ENCODE measurements at regions not wholly inside any gene's neighbourhood (a gene's known extent, or its start where the extent isn't known, plus 50 kb on each side); places are given as distances from the start of the nearest gene placed in this dataset.

- no peak overlapping the region for H3K27ac ChIP-seq (ENCODE audit: low read length in 2 of 2)
- no peaks in the 10 kb centered on the region for H3K27me3 ChIP-seq (replicated peaks in 1 of 4; ENCODE audit: control extremely low read depth in 1 of 4, control insufficient read depth in 3 of 4, insufficient read depth in 4 of 4, low read length in 3 of 4)
- no peak overlapping the region for H2AFZ ChIP-seq (ENCODE audit: insufficient read depth, low read depth, low read length, poor library complexity, severe bottlenecking)
- H3K36me3 ChIP-seq (replicated peaks in 1 of 2; ENCODE audit: control extremely low read depth in 1 of 2, control insufficient read depth in 1 of 2, extremely low read depth in 1 of 2, insufficient read depth in 2 of 2, low read length in 1 of 2), result no peaks in the 10 kb centered on the region
- ChIA-PET CTCF (no interaction called here), POLR2A (no interaction called here)
- Mint-ChIP-seq H3K4me1 (no peaks in the 10 kb centered on the region), H3K4me3 (no peak overlapping the region), H3K27me3 (peaks cover 13% of the 10 kb centered on the region), H3K9me3 (ENCODE audit: insufficient read depth) (no peaks in the 10 kb centered on the region), H3K27ac (no peak overlapping the region)
- no peak overlapping the region for H3K9ac ChIP-seq (ENCODE audit: low read length)
- intact Hi-C loops (cut with micrococcal nuclease), result no loop called here
- H3K9me3 ChIP-seq (ENCODE audit: control extremely low read depth in 1 of 3, control insufficient read depth in 2 of 3, insufficient read depth in 1 of 3, low read length in 2 of 3), result peaks cover 0 to 2% (median 0%) of the 10 kb centered on the region in 3 donors
- H3K4me1 ChIP-seq (ENCODE audit: control insufficient read depth in 2 of 2, insufficient read depth in 2 of 2, low read length in 2 of 2), result no peaks in the 10 kb centered on the region
- no peak overlapping the region for H3K4me3 ChIP-seq (ENCODE audit: control extremely low read depth in 1 of 5, extremely low read depth in 1 of 5, insufficient read depth in 1 of 5, low read depth in 2 of 5, low read length in 4 of 5)
- no peaks in the 10 kb centered on the region for H4K20me1 ChIP-seq (ENCODE audit: control insufficient read depth, insufficient read depth, low read length, poor library complexity, severe bottlenecking)
- no peak for ATAC-seq (ENCODE audit: low read depth)
- TF ChIP-seq CTCF (IDR thresholded peaks at IDR 0.05) (no peak), EZH2 (IDR thresholded peaks at IDR 0.05; ENCODE audit: borderline replicate concordance, insufficient read depth, low read depth, low read length, poor library complexity, severe bottlenecking) (no peak)
- no peaks in the 10 kb centered on the region for H3K79me2 ChIP-seq (ENCODE audit: control insufficient read depth, insufficient read depth, low read length)
- no peak overlapping the region for H3K4me2 ChIP-seq (replicated peaks; ENCODE audit: low read depth, low read length, poor library complexity, severe bottlenecking)
- no peak for DNase-seq
- WGBS (ENCODE audit: insufficient coverage), result 86% methylated on average over 2 of the region's 2 CpGs
Measured at GRCh38 chr15:98381446-98381845, 266.9 kb upstream of the IGF1R start.

GRCh38 chr15:98382139-98382538 is 266.2 kb upstream of the IGF1R start:
- intact Hi-C loops (cut with micrococcal nuclease), result no loop called here
- H3K79me2 ChIP-seq (ENCODE audit: control insufficient read depth, insufficient read depth, low read length), result no peaks in the 10 kb centered on the region
- no peaks in the 10 kb centered on the region for H3K9me3 Mint-ChIP-seq (ENCODE audit: insufficient read depth)
- no peak overlapping the region for H2AFZ ChIP-seq (ENCODE audit: insufficient read depth, low read depth, low read length, poor library complexity, severe bottlenecking)
- no peak overlapping the region for H3K4me2 ChIP-seq (replicated peaks; ENCODE audit: low read depth, low read length, poor library complexity, severe bottlenecking)
- peaks cover 15% of the 10 kb centered on the region for H3K27me3 Mint-ChIP-seq
- H3K4me1 ChIP-seq (ENCODE audit: control insufficient read depth in 2 of 2, insufficient read depth in 2 of 2, low read length in 2 of 2), result no peaks in the 10 kb centered on the region
- no peak overlapping the region for H3K27ac ChIP-seq (ENCODE audit: low read length in 2 of 2)
- no peak overlapping the region for H3K9ac ChIP-seq (ENCODE audit: low read length)
- H3K27ac Mint-ChIP-seq, result no peak overlapping the region
- ATAC-seq (ENCODE audit: low read depth) (no peak), DNase-seq (no peak)
- H3K36me3 ChIP-seq (replicated peaks in 1 of 2; ENCODE audit: control extremely low read depth in 1 of 2, control insufficient read depth in 1 of 2, extremely low read depth in 1 of 2, insufficient read depth in 2 of 2, low read length in 1 of 2), result no peaks in the 10 kb centered on the region
- H4K20me1 ChIP-seq (ENCODE audit: control insufficient read depth, insufficient read depth, low read length, poor library complexity, severe bottlenecking), result no peaks in the 10 kb centered on the region
- WGBS (ENCODE audit: insufficient coverage), result 61% methylated on average over 4 of the region's 6 CpGs
- H3K4me3 ChIP-seq (ENCODE audit: control extremely low read depth in 1 of 5, extremely low read depth in 1 of 5, insufficient read depth in 1 of 5, low read depth in 2 of 5, low read length in 4 of 5), result no peak overlapping the region
- ChIA-PET POLR2A (no interaction called here), CTCF (no interaction called here)
- peaks cover 0 to 4% (median 0%) of the 10 kb centered on the region in 3 donors for H3K9me3 ChIP-seq (ENCODE audit: control extremely low read depth in 1 of 3, control insufficient read depth in 2 of 3, insufficient read depth in 1 of 3, low read length in 2 of 3)
- H3K4me3 Mint-ChIP-seq, result no peak overlapping the region
- TF ChIP-seq CTCF (IDR thresholded peaks at IDR 0.05) (no peak), EZH2 (IDR thresholded peaks at IDR 0.05; ENCODE audit: borderline replicate concordance, insufficient read depth, low read depth, low read length, poor library complexity, severe bottlenecking) (no peak)
- H3K4me1 Mint-ChIP-seq, result no peaks in the 10 kb centered on the region
- H3K27me3 ChIP-seq (replicated peaks in 1 of 4; ENCODE audit: control extremely low read depth in 1 of 4, control insufficient read depth in 3 of 4, insufficient read depth in 4 of 4, low read length in 3 of 4), result no peaks in the 10 kb centered on the region
